GM19023 (cell line): ENCODE measurements at regions not wholly inside any gene's neighbourhood (a gene's known extent, or its start where the extent isn't known, plus 50 kb on each side); places are given as distances from the start of the nearest gene placed in this dataset.

Experiments used
- ATAC-seq: cut with Tn5 transposase; IDR thresholded peaks from one replicate; pipeline ENCODE4 v1.9.1; 2021; ENCODE audit warnings: mild to moderate bottlenecking, moderate library complexity; ENCODE audit not compliant: unreplicated experiment

DNA sequence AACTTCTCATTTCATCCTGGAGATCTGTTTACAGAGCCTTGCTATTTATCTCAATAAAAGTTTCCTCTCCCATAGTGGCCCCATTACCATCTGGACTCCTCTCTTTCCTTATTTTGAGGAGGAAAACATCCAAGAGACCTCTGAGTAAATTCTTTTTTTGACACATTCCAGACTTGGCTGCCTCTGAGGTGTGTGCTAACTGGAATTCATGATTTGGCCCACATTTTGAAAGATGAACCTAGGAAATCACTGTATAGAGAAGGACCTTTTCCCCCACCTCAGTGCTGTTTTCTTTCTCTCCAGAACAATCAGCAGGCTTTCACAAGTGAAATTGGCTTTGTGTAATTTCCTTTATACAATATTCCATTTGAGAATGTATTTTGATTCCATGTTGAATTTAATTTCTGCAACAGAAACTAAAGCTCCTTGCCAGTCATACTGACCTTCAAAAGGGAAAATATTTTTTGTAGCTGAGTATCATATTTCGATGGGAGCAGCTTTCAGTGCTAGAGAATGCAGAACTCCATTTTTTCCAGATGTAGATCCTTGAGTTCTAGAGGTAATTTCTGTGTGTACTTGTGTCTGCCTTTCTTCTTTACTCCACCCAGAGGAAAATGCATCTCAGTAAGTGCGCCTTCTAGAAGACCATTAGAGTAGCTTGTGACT is 244.9 kb upstream of the RGS6 start:
- ATAC-seq, result no peak

- ATAC-seq, result no peak
Measured at GRCh38 chr14:71688576-71688975, 243.7 kb upstream of the RGS6 start.

DNA sequence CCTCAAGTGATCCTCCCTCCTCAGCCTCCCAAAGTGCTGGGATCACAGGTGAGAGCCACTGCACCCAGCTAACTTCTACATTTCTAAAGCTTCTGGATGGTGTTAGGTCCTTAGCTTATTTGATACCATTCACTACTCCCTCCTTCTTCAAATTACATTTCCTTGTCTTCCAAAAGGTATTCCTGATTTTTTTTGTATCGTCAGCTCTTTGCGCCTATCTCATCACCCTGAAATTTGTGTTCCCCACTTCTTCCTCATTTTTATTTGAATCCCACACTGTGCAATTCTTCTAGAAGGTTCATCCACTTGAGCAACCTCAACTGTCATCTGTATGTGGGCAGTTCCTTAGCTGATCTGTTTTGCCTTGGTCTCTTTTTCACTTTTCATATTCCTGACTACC is 241.8 kb upstream of the RGS6 start:
- ATAC-seq, result no peak

GRCh38 chr14:71692496-71692895 is 239.7 kb upstream of the RGS6 start:
- ATAC-seq, result no peak

DNA sequence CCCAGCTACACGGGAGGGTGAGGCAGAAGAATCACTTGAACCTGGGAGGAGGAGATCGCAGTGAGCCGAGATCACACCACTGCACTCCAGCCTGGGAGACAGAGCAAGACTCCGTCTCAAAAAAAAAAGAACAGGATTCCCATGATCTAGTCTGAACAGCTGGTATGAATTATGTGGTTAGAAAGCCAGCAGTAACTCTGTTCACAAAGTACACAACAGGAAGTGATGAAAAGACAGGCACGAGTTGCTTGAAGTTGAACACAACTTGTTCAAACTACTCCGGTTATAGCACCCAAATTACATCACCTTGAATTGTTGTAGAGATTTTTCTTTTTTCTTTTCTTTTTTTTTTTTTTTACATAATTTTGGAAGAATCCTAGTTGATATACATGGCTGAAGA is 238.8 kb upstream of the RGS6 start:
- no peak for ATAC-seq

DNA sequence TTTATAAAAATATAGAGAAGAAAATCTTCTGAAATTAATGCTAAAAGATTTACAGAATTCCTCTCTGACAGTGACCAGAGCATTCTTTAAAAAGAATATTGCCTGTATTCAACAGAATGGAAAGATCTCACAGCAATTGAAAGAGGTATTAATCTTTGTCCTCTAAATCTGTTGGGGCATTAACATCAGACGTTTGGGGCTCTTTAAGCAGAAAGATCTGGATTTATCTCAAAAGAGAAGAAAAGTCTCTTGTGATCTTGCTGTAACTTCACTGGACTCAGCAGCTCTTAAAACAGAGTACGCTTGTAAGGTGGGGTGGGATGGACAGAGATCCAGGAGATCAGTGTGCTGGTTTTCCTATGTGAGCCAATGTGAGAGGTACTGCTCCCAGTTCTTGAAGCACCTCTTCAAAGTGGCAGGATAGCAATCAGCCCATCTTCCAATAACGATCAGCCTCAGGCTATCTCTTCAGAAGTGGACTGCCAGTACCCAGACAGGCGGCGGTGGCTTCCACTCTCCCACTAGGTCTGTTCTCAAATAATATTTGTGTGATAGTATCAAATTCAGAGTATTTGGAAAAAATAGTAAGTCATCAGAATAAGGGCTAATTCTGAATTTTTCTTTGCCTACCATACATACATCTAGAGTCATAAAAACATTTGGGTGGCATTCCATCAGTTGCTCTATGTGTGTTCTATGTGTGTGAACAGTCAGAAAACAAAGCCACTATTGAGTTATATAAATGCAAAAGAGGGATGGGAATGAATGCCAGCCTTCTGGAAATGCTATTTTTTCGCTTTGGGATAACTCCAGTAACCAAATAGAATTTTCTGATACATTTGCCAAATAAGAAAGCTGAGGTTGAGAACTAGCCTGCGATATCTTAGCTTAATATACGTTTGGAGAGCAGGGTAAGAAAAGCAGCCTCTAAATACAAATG is 237.4 kb upstream of the RGS6 start:
- ATAC-seq, result no peak

GRCh38 chr14:71695611-71696350 is 236.4 kb upstream of the RGS6 start:
- ATAC-seq, result no peak

DNA sequence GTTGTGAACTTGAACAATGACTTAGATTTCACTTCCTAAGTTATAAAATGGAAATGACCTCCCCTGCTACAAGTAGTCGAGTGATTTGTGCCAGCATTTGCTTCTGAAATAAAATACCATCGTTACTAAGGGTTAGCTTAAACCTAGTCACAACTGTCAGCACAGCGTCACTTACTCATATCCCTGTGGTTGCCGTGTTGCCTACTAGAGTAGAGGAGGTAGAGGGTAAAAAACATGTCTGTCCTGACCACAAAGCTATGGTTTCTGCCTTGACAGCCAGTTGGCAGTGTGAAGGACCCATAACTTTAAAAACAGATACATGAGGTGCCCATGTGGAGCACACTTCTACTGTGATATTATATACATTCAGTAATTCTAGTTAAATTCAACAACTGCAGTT is 234.2 kb upstream of the RGS6 start:
- ATAC-seq, result no peak

DNA sequence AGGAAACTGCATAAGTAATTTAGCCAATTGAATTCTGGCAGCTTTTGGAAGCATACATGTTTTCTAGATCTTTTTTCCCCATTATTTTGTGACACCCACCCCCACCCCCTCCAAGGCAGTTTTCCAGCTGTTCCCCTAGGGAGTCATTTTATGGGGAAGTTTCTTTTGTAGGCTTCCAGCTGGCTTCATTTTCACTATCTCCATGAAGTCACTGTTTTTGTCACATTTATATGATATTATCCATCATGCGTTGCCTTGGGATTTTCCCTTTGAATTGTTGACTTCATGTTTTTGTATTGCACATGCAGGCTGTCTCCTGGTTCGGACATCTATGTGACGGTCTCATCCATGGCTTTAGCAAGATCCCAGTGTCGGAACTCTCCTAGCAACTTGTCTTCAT is 233.6 kb upstream of the RGS6 start:
- ATAC-seq, result no peak

DNA sequence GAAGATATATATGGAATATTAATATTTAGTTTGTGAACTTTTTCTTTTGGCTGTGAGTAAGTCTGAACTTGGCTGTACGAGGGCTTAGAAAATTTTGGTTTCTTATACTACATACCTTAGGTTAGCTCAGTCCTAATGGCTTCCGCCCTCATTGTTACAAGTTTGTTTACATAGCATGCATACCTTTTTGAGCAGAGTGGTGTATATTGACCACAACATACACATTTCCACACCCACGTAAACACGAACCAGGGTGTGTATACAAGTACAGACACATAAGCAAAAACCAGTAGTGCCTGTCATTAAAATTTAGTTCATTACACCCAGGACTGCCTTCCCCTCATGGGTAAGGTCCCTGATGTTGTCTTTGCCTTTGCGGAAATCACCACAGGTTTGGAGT is 230.2 kb upstream of the RGS6 start:
- no peak for ATAC-seq

DNA sequence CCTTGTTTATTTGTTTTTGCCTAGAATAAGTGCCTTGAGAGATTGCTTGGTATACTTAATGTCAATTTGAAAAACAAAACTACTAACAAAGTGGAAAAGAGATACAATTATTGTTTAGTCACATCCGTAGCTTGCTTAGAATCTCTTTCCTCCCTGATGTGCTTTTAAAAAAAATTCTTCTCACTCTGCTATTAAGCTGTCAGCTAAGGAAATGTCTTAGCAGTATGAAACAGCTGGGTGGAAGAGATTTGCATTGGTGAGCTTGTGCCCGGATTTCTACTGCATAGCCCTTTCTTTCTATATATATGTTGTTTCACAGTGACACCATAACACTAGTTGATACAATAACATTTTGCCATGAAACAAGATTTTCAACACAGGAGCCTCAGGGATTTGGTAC is 229.4 kb upstream of the RGS6 start:
- ATAC-seq, result no peak

DNA sequence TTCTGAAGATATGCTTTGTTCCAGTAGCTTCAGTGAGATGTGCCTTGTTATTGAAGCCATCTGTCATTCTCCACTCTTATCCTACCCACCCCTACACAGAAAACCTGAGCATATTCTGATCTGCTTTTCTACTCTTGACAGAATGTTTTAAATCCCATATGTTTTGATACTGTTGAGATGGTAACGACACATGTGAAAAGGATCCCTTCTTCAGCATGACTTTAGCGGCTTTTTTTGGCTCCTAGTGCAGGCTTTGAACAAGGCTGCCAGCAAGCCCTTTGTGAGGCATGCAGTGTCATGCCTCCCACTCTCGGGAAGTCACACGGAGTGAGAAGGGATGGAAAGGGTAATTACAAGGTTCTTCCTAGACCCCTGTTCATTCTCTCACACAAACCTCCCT is 228.8 kb upstream of the RGS6 start:
- no peak for ATAC-seq

- ATAC-seq, result no peak
Measured at GRCh38 chr14:71704210-71704609, 228.0 kb upstream of the RGS6 start.

GRCh38 chr14:71705460-71705859 is 226.8 kb upstream of the RGS6 start:
- ATAC-seq, result no peak

DNA sequence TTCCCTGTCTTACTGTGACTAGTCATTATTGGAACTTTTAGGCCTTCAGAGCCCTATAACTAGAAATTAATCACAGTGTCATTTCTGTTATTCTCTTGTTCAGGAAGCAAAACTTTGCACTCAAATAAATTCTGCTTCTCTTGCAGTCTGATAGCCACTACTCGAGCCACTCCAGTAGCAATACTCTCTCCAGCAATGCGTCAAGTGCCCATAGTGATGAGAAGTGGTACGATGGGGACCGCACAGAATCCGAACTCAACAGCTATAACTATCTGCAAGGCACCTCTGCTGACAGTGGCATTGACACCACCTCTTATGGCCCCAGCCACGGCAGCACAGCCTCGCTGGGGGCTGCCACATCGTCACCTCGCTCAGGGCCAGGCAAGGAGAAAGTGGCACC is 223.2 kb upstream of the RGS6 start:
- ATAC-seq, result no peak

GRCh38 chr14:71709987-71710386 is 222.2 kb upstream of the RGS6 start:
- ATAC-seq, result no peak

DNA sequence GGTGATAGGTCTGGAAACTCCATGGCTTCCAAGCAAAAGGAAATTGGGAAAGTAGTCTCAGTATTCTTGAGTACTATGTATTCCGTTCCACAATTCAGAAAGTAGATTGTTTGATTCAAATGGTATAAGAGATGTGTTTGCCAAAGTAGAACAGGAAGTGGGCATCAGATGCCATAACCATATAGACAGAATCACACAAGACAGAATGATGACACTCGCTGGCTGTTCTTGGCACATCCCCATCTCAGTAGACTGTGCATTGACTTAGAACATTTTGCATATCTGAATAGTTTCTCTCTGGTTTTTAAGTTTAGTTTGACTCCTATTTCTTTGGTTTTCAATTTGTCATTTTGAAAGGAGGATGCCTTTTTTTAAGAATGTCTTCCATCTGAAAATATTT is 221.1 kb upstream of the RGS6 start:
- ATAC-seq, result no peak

GRCh38 chr14:71711619-71712018 is 220.6 kb upstream of the RGS6 start:
- ATAC-seq, result no peak

- ATAC-seq, result no peak
Measured at GRCh38 chr14:71712478-71712877, 219.8 kb upstream of the RGS6 start.

DNA sequence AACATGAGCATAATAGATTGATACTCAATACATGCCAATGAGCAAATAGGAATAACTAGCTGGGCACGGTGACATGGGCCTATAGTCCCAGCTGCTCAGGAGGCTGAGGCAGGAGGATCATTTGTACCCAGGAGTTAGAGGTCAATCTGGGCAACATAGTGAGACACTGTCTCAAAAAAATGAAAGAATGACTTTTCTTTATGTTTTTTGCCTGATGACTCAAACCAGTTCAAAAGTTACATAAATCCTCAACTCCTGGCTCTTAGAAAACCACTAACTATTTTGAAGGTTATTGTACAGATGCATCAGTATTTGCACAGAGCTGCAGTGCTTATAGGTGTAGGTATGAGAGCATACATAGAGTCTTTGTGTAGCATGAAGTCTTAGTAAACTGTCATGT is 219.2 kb upstream of the RGS6 start:
- ATAC-seq, result no peak

DNA sequence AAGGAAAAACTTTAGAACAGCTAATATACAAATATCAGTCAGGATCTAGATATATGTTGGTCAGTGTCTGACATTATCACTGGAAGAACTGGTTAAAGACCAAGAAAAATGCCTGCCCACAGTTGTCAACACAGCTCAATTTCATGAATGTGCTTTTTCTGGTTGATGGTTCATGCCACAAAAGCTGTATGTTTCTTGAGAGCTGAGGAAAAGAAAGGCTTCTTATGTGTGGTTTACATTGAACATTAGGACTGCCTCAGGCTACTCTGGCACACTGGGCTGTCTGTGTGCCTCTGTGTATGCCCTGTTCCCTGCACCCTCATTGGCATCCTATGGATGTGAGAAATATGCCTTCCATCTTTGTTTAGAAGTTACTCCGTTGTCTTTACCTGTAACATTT is 218.8 kb upstream of the RGS6 start:
- no peak for ATAC-seq

- ATAC-seq, result no peak
Measured at GRCh38 chr14:71714225-71714624, 218.0 kb upstream of the RGS6 start.
